Transverse colon (tissue), 4 donors: ENCODE measurements at regions not wholly inside any gene's neighbourhood (a gene's known extent, or its start where the extent isn't known, plus 50 kb on each side); places are given as distances from the start of the nearest gene placed in this dataset.

Experiments
- DNase-seq: peaks from one replicate; pipeline ENCODE4 v3.0.0-alpha.2; 2019
- H3K27ac ChIP-seq, 4 donors: fragments of 200-600 bp; sonication (generic); 2 replicates each; pipeline ENCODE4 v1.5.1; 2016 to 2018; ENCODE audit warnings: inconsistent platforms in 4 of 4
- H3K27me3 ChIP-seq: fragments of 200-600 bp; sonication (generic); 2 replicates; pipeline ENCODE4 v1.5.1; 2017; ENCODE audit warnings: inconsistent platforms
- H3K36me3 ChIP-seq, 4 donors: fragments of 200-600 bp; sonication (generic); 2 replicates each; pipeline ENCODE4 v1.5.1; 2017 to 2019; ENCODE audit warnings: inconsistent platforms in 4 of 4
- H3K4me1 ChIP-seq, 4 donors: fragments of 200-600 bp; sonication (generic); 2 replicates each; pipeline ENCODE4 v1.5.1; 2017 to 2020; ENCODE audit warnings: inconsistent platforms in 4 of 4
- H3K4me3 ChIP-seq, 4 donors: fragments of 200-600 bp; sonication (generic); 1 replicate in 1 of 4; 2 replicates in 3 of 4; pipeline versions ENCODE4 v1.5.1 to v1.6.1; 2017 to 2019; ENCODE audit warnings: inconsistent platforms in 4 of 4
- H3K9me3 ChIP-seq, 2 donors: fragments of 200-600 bp; sonication (generic); 2 replicates each; pipeline ENCODE4 v1.5.1; 2017 to 2019; ENCODE audit warnings: inconsistent platforms in 2 of 2
- CTCF ChIP-seq, 5 experiments: fragments of 200-600 bp in 3 of 5; fragments of 450-650 bp in 2 of 5; sonication (generic) in 3 of 5; IDR thresholded peaks; 1 replicate in 2 of 5; 2 replicates in 3 of 5; pipeline ENCODE4 v1.5.1; 2016 to 2017; ENCODE audit warnings: antibody characterized with exemption in 5 of 5, inconsistent platforms in 3 of 5, mild to moderate bottlenecking in 2 of 5, moderate library complexity in 1 of 5
- EP300 ChIP-seq: sonication (generic); formaldehyde crosslinking; IDR thresholded peaks from one replicate; pipeline ENCODE4 v1.6.1; 2017; ENCODE audit warnings: antibody characterized with exemption, low read depth
- POLR2A ChIP-seq: fragments of 450-650 bp; IDR thresholded peaks from one replicate; pipeline ENCODE4 v1.6.1; 2016; ENCODE audit warnings: antibody characterized with exemption, mild to moderate bottlenecking, moderate library complexity
- POLR2AphosphoS5 ChIP-seq, 3 donors: sonication (generic); formaldehyde crosslinking; IDR thresholded peaks; one replicate each; pipeline ENCODE4 v1.6.1; 2016; ENCODE audit warnings: antibody characterized with exemption in 3 of 3
- WGBS, 2 donors: methylation state at CpG; one replicate each; pipeline ENCODE4 v1.1.5; 2018; ENCODE audit warnings: low coverage in 1 of 2; 5-methylcytosine and 5-hydroxymethylcytosine counted together
- in situ Hi-C, 4 donors: fragments of 200-750 bp; cut with MboI; loops; one replicate each; pipeline versions ENCODE4 v1.15.0 to v1.15.1; 2017; ENCODE audit warnings: low sequenced_read_pairs in 3 of 4, low pct_ligation_motif_present in 1 of 4, low pct_unique_long_range_greater_than_20kb in 1 of 4
- intact Hi-C: fragments of 100-400 bp; cut with DNase I; formaldehyde crosslinking; loops from one replicate; pipeline ENCODE4 v1.15.1; 2023; ENCODE audit warnings: low total_unique reads

GRCh38 chr4:100657187-100657586, 139.4 kb upstream of the EMCN start:
- in situ Hi-C loops: no loop called here
- no peak for DNase-seq
- intact Hi-C loops: no loop called here

DNA sequence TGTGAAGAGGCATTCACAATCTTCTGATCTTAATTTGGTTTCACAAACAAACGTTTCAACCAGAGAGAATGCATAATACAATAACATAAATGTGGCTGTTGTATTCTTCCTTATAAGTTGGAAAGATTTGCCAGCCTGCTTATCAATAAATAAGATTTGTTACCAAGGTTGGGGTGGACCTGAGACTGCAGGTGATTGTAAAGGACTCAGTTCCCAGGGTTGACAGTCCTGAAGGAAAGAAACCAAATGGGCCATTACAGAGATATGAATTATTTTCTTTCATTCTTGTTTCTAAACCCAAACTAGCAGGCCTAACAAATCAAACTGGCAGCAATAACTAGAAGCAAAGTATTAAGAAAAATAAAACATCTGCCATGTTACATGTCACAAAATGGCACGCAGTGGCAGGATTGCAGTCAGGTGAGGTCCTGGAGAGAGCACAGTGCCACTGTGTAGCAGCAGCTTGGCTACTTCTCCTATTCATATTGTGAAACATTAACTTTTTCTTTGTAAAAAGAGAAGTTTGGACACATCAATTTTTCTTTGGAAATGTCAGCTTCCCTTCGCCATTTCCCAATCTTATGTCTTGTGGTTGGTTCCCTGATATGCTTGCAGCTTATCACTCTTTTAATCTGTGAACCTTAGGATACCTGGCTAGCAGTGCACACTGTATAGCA, 133.8 kb upstream of the EMCN start:
- no peaks in the 10 kb centered on the region for H3K27me3 ChIP-seq
- no peak for TF ChIP-seq CTCF (IDR thresholded peaks at IDR 0.05)
- no peak for TF ChIP-seq POLR2A
- no peak for TF ChIP-seq POLR2AphosphoS5 (IDR thresholded peaks at IDR 0.05)
- TF ChIP-seq EP300: no peak
- 67 to 77% methylated on average over 3 of the region's 3 CpGs for WGBS, 2 donors
- no peaks in the 10 kb centered on the region for H3K9me3 ChIP-seq
- no peak overlapping the region for H3K27ac ChIP-seq
- H3K4me1 ChIP-seq: no peaks in the 10 kb centered on the region
- intact Hi-C loops: no loop called here
- no peaks in the 10 kb centered on the region for H3K36me3 ChIP-seq
- in situ Hi-C loops: no loop called here
- DNase-seq: no peak
- no peak overlapping the region for H3K4me3 ChIP-seq

More at GRCh38 chr4:100657187-100657586, 139.4 kb upstream of the EMCN start:
- no peaks in the 10 kb centered on the region for H3K36me3 ChIP-seq
- no peaks in the 10 kb centered on the region for H3K4me1 ChIP-seq
- no peak for TF ChIP-seq POLR2A
- no peak for TF ChIP-seq CTCF (IDR thresholded peaks at IDR 0.05)
- TF ChIP-seq POLR2AphosphoS5 (IDR thresholded peaks at IDR 0.05): no peak
- no peak for TF ChIP-seq EP300
- no peak overlapping the region for H3K27ac ChIP-seq
- H3K9me3 ChIP-seq: no peaks in the 10 kb centered on the region
- no peak overlapping the region for H3K4me3 ChIP-seq
- no peaks in the 10 kb centered on the region for H3K27me3 ChIP-seq

GRCh38 chr4:100649417-100649816, 131.6 kb upstream of the EMCN start:
- Histone ChIP-seq H3K4me1 (no peaks in the 10 kb centered on the region), H3K9me3 (no peaks in the 10 kb centered on the region), H3K36me3 (no peaks in the 10 kb centered on the region), H3K27me3 (no peaks in the 10 kb centered on the region), H3K27ac (no peak overlapping the region), H3K4me3 (no peak overlapping the region)
- no peak for DNase-seq
- TF ChIP-seq POLR2A: no peak
- no peak for TF ChIP-seq EP300
- no peak for TF ChIP-seq POLR2AphosphoS5 (IDR thresholded peaks at IDR 0.05)
- no peak for TF ChIP-seq CTCF (IDR thresholded peaks at IDR 0.05)
- 78 to 88% methylated on average over 1 of the region's 1 CpG for WGBS, 2 donors
- in situ Hi-C loops: no loop called here
- intact Hi-C loops: no loop called here

DNA sequence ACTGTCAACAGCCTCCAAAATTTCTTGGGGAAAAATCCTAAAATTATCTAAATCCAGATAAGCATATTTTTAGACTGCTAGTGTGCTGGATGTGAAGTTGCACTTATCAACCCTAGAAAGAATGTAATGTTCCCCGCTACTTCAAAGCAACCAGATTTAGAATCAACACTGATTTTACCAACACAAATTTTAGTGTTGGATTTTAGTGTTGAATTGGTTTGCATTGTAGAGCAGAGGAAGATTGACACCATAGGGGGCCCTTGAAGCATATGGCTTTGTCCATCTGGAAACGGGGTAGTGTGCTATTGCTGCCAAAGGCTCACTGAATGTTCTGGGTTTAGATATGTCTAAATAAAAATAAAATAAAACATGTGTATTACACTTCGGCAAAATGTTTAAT, 126.3 kb upstream of the EMCN start:
- Histone ChIP-seq H3K4me1 (no peaks in the 10 kb centered on the region), H3K27ac (no peak overlapping the region), H3K27me3 (no peaks in the 10 kb centered on the region), H3K4me3 (no peak overlapping the region), H3K36me3 (no peaks in the 10 kb centered on the region), H3K9me3 (no peaks in the 10 kb centered on the region)
- in situ Hi-C loops: no loop called here
- intact Hi-C loops: no loop called here
- DNase-seq: no peak
- 73 to 76% methylated on average over 3 of the region's 3 CpGs for WGBS, 2 donors
- no peak for TF ChIP-seq CTCF (IDR thresholded peaks at IDR 0.05)
- no peak for TF ChIP-seq POLR2AphosphoS5 (IDR thresholded peaks at IDR 0.05)
- TF ChIP-seq POLR2A: no peak
- TF ChIP-seq EP300: no peak
